ENCODE measurements at regions not wholly inside any gene's neighbourhood (a gene's known extent, or its start where the extent isn't known, plus 50 kb on each side); places are given as distances from the start of the nearest gene placed in this dataset.
"Not testable (repeated sequence)": the region's sequence is repeated elsewhere in the genome, so short reads cannot be mapped to it uniquely, and the experiment has no call there.

DNA sequence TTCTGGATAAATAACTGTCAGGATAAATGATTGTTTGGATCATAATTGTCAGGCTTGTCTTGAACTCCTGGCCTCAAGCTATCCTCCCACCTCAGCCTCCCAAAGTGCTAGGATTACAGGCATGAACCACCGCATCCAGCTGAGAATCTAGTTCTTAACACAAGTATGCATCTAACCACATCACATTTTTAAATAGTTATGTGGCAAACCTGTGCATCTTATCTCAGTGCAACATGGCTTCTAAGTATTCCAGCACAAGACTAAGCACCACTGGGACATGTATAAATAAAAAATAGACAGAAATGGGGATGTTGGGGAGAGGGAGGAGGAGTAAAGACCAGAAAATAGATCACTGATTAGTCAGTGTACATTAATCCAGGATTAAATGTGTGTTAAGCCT lies 74.7 kb upstream of the TBL1X start:
- peak; percentile 29 for DNase-seq

DNA sequence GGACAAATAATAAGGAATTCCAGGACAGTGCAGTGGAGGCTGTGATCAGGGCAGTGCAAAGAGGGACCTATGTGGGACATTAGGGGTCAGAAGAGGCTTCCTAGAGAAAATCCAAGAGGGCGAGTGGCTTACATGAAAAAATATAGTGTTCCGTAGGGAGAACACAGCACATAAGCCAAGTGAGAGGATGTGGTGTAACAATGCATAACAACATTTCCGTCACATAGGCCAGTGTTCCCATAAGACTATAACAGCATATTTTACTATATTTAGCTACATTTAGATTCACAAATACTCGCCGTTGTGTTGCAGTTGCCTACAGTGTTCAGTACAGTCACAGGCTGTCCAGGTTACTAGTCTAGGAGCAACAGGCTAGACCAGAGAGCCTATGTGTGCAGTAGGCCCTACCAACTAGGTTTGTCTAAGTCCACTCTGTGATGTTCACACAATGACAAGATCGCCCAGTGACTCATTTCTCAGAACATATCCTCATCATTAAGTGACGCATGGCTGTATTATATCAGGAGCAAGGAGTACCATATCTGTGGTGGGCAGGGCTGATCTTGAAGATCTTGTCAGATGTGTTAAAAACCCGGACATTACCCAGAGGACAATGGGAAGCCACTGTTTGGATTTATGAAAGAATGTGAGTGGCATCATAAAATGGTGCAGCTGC lies 74.0 kb upstream of the TBL1X start:
- no peak for DNase-seq

DNA sequence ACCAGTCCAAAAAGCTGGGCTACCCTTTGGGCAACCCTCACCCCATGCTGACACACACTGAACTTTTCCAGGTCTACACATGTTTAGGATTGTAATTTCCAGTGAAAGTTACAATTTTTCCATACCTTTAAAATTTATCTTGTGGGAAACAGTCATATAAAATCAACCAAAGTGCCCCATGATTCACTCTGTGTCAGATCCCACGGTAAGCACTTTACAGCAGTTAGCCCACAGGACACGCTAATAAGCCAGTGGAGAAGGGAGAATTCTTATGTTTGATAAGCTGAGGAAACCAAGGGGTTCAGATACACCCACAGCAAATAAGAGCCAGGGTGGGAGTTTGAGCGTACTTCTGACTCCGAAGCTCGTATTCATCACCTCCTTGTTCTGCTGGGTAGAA lies 72.4 kb upstream of the TBL1X start:
- DNase-seq, result no peak

DNA sequence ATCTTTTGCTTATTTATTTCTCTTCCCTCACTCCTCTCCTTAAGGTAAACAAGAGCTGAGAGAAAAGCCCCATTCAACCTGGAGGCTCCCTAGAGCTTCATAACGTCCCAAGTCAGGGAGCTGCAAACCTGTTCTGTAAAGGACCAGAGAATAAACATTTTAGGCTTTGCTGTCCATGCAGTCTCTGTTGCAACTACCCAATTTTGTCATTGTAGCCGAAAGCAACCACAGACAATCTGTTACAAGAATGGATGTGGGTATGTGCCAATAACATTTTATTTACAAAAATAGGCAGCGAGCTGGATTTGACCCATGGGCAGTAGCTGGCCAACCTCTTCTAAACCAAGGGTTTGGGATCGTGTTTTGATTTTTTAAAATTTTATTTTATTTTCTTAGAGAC lies 71.3 kb upstream of the TBL1X start:
- DNase-seq, result no peak

DNA sequence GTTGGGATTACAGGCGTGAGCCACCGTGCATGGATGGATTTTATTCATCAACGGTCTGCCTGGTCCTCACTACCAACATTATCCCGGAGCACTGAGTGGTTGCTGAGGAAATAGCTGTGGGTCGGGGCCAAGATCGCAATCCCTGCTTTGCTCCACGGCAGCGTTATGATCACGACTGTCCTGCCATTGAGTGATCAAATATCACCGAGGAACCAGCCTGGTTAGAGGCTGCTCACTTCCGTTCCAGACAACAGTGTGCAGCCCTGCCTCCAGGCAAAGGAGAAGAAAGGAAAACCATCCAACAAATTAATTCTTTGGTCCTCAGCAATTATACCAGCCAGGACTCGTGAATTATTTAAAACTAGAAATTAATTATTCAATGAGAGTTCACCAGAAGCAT lies 70.6 kb upstream of the TBL1X start:
- DNase-seq, result no peak

DNA sequence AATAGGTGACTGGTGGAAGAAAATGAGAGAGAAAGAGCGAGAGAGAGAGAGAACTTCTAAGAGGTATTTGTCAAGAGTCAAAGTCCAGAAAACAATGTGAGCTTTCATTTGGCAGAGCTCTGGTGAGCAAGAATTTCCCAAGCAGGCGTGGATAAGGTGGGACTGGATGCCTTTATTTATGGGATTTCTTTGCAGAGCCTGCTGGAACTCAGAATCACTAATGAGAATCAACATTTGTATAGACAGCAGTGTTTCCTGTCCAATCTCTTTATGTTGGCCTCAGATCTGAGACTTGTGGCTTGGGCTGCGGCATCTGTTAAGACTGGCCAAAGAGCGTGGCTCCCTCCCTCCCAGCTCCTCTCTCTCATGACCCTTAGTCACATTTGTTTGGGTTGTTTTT lies 67.9 kb upstream of the TBL1X start:
- no peak for DNase-seq

DNA sequence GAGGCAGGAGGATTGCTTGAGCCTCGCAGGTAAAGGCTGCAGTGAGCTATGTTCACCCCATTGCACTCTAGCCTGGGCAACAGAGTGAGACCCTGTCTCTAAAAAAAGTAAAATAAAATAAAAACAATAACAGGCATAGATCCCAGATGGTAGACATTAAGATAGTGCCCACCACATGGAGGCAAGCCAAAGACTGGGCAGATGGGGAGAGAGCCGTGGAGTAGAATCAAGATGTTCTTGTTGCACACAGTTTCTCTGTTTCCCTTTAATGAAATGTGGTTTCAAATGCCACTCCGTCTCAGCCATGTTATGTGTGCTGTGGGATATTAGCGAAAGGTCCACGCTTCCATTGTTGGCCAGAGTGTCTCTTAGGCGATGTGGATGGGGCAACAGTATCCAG lies 63.8 kb upstream of the TBL1X start:
- no peak for DNase-seq

DNA sequence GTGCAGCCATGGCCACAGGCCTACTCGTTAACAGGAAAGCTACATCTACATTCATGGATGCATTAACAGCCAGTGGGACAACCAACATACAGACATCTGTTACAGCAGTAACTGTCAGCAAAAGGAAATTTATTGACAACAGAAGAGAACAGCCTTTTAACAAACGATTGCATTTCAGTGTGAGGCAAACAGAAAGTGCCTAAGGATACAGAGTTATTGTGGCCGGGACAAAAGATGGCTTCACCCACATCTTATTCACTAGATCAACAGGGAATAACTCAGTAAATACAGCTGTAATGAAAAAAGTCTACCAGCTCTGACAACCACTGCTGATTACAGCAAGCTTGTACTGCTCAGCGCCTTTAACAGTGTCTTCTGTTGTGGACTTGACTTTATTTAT lies 61.5 kb upstream of the TBL1X start:
- DNase-seq, result no peak

DNA sequence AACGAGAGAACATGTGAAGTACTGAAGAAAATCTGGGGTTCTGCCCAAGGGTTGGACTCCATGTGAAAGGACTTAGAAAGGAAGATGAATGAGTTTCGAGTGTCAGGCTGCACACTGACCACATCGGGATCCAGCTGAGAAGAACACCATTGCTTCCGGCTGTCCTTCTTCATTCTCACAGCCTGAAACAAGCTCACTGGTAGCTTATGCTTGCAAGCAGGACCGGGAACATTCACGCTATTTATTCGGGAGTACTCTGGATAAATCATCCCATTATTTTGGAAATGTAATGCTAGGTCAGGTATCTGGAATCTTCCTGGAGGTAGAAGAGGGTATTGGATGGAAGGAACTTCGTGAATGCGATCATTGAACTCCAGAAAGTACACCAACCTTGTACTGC lies 59.2 kb upstream of the TBL1X start:
- not testable (repeated sequence) for DNase-seq

DNA sequence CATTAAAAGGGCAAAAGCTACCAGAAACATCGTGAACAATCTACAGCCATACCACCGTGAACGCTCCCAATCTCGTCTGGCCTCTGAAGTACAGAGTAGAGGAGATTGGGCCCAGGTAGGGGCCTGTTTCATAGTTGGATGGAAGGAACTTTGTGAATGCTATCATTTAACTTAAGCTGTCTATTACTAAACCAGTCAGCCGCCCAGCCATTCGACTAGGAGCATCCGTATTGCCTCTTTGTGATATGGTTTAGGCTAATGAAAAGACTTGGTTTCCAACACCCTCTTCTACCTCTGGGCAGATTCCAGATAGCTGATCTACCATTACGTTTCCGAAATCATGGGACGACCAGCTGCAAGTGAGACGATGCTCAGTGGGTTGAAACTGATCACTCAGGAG lies 54.0 kb upstream of the TBL1X start:
- not testable (repeated sequence) for DNase-seq

DNA sequence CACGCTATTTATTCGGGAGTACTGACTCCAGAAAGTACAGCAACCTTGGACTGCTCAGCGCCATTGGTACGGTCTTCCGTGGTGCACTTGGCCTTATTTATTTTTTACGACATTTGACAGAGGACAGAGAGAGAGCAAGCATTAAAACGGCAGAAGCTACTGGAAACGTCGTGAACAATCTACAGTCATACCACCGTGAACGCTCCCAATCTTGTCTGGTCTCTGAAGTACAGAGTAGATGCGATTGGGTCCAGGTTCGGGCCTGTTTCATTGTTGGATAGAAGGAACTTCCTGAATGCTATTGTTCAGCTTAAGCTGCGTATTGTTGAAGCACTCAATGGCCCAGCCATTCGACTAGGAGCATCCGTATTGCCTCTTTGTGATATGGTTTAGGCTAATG lies 53.2 kb upstream of the TBL1X start:
- not testable (repeated sequence) for DNase-seq

DNA sequence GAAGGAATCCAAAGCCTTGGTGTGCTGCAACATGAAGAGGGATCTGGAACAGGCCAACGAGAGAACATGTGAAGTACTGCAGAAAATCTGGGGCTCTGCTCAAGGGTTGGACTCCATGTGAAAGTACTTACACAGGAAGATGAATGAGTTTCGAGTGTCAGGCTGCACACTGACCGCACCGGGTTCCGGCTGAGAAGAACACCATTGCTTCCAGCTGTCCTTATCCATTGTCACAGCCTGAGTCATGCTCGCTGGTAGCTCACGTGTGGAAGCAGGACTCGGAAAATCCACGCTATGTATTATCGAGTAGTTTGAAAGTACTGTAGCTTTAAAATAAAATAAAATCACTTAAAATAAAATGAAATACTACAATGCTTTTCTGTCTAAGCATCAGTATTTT lies 50.4 kb upstream of the TBL1X start:
- DNase-seq, result peak; percentile 16

Measured in fibroblast of skin of right biceps (primary cell).